D721Med (cell line): ENCODE measurements at regions not wholly inside any gene's neighbourhood (a gene's known extent, or its start where the extent isn't known, plus 50 kb on each side); places are given as distances from the start of the nearest gene placed in this dataset.

Experiments
- DNase-seq: peaks from one replicate; pipeline ENCODE4 v3.0.0; 2011; ENCODE audit warnings: low spot score; ENCODE audit not compliant: insufficient read length
- FAIRE-seq: peaks from 2 replicates; lab custom pipeline; 2011; peaks lifted over from hg19 to GRCh38; lab: Jason Lieb, UNC
- CTCF ChIP-seq: IDR thresholded peaks from 2 replicates; pipeline ENCODE4 v1.5.1; 2012; ENCODE audit warnings: mild to moderate bottlenecking, control low read depth; ENCODE audit not compliant: insufficient read depth; ENCODE audit errors: missing control alignments

DNA sequence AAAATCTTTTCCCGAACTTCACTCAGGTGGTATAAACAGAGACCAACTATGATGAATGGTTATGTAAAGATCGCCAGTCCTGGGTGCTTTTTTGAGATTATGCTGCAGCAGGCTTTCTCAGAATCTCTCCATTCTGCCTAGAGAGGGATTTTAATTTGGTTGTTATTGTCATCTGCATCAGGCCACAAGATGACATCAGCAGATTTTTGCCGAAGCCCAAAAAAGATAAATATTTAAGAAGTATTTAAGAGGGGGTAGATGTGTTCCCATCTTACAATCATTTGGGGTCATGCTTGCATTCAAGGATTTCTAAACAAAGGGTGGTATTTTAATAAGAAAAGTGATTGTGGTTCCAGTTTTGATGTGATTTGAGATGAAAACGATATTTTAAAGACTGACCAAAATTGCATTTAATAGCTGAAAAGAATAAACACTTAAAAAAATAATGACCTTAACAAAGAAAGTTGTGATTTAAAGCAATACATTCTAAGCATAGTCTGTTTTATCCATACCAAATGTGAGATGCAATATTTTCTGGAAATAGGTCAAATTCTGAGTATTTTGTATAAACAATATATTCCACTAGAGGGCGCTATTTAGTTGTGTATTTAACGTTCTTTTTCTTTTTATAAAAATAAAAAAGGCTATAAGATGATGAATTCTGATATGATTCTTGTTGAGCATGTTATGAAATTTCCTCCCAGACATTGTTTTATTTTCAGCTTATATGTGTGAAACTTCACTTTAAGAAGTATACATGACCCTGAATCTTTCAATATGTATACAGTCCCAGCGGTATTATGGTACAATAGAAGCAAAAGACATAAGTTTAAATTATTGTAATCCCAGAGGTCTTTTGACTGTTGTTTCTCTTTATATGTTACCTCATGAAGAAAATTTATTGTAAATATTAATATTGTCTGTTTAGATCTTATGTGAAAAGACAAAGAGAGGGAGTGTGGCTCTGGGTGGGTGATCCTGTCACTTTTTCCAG lies 51.0 kb upstream of the ZFP64 start:
- TF ChIP-seq CTCF: peak; percentile 56
- no peak for FAIRE-seq
- DNase-seq: no peak
